HG03045 (cell line): ENCODE measurements at regions not wholly inside any gene's neighbourhood (a gene's known extent, or its start where the extent isn't known, plus 50 kb on each side); places are given as distances from the start of the nearest gene placed in this dataset.
"Not testable (repeated sequence)": the region's sequence is repeated elsewhere in the genome, so short reads cannot be mapped to it uniquely, and the experiment has no call there.

Experiments used
- ATAC-seq: cut with Tn5 transposase; IDR thresholded peaks from one replicate; pipeline ENCODE4 v1.9.1; 2021; ENCODE audit warnings: mild to moderate bottlenecking, moderate library complexity; ENCODE audit not compliant: unreplicated experiment

DNA sequence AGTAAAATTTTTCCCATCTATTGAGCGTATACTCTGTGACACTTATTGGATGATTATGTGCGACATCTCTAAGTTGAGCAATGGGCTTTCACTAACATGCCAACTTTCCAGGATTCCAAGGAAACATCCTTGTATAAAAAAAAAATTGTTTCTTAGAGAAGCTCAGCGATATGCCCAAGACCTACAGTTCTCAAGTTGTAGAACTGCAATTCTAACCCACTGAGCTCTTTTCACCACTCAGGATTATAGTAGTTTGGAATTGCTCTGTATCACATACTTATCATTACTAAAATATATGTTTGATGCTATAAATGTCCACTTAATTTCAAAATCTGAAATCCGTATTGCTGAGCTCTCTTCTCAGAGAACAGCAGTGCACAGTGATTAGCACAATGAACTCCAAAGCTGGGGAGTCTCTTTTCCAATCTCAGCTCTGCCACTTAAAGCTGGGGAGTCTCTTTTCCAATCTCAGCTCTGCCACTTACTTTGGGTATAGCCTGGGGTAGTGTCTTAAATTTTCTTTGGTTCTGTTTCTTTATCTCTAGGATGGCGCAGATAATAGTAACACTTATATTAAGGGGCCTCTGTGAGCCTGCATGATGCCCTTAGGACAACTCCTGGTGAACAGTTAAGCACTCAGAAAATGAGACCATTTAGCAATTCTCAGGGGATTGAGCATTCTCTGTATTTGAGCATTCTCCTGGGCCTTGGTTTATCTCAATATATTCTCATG lies 1722.2 kb upstream of the AGA start:
- no peak for ATAC-seq

DNA sequence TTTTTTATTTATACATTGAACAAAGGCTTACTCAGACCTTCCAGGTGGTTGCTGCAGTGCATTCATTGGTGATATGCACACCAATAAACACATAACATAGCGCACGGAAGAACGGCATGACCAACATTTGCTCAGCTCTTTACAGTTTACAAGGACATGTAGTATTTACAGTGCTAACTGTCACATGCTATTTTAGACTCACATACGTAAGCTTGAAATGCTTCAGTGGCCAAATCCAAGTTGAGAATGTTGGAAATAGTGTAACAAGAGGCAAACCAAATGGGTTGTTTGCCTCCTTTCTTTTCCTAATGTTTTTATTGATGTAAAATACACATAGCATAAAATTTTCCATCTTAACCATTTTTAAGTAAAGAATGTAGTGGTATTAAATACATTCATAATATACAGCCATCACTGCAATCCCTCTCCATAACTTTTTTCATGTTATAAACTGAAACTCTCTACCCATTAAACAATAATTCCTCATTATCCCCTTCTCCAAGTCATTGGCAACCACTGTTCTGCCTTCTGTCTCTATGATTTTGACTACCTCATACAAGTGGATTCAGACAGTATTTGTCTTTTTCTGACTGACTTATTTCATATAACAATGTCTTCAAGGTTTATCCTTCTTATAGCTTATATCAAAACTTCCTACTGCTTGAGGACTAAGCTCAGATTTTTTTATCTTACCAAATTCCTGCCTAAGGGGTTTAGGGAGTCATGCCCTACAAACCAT lies 1722.9 kb upstream of the AGA start:
- ATAC-seq: no peak

DNA sequence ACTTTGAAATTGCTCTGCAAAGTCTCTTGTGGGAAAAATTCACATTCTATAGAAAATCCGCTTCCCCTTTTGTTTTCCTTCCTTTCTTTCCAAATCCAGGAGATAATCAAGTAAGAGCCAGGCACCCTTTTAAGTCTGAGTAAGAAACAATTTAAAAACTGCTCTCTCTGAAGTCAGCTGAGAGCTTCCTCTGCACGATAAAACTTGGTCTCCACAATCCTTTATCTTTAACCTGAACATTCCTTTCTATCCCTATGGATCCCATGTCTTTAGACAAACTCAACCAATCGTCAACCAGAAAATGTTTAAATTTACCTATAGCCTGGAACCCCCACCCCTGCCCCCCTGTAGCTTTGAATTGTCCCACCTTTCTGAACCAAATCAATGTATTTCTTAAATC lies 1723.6 kb upstream of the AGA start:
- no peak for ATAC-seq

DNA sequence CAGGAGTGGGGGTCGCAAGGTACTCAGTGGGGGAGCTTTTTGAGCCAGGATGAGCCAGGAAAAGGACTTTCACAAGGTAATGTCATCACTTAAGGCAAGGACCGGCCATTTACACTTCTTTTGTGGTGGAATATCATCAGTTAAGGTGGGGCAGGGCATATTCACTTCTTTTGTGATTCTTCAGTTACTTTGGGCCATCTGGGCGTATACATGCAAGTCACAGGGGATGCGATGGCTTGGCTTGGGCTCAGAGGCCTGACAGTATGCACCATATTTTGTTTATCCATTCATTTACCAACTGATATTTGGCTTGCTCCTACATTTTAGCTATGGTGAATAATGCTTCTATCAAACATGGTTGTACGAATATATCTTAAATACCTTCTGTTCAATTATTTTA lies 1728.1 kb upstream of the AGA start:
- not testable (repeated sequence) for ATAC-seq

DNA sequence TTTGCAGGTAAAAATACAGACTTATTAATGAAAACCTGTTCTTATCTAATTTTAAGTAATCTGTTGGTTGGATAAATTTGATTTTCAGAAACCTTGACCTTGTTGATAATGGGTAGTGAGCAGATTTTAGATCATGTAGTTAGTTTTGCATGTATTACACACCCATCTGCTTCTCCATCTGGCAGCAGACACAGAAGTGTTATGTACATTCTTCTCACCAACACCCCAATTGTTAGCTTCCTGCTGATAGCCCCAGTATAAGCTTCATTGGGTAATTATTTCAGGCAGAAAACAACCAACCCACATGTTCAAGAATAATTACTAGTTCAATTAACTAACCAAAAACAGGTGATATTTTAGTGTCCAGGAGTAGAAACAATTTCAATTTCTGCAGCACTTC lies 1740.5 kb upstream of the AGA start:
- no peak for ATAC-seq

DNA sequence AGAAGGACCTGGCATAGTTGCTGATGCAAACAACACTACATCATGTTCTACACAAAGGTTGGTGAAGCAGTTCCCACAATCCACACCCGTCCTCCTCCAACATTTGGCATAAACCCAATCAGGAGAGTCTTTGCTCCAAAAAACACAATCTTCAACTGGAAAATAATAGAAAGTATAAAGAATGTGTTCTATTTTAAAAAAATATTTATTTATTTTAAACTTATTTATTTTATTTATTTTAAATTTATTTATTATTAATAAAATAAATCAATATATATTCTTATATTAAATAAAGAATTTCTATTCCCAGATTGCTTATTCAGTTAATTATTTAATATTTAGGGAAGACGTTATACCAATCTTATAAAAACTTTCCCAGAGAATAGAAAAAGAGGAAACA lies 1753.7 kb upstream of the AGA start:
- no peak for ATAC-seq

DNA sequence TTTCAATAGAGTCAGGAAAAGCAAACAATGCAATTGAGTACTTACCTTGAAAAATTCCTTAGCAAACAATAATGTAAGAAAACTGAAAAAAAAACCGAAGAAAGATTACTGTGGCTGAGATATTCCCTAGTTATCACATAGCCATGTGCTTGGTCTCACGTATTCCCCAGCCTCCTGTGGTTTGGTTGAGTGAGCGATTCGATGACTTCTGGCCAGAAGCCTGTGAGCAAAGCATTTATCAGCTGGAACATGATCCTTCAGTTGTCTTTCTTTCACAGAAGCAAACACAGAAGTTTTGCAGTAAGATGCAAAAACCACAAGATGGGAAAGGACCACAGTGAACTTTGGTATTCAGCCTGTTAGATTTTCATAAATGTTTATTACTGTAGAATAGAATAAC lies 1754.3 kb upstream of the AGA start:
- no peak for ATAC-seq

DNA sequence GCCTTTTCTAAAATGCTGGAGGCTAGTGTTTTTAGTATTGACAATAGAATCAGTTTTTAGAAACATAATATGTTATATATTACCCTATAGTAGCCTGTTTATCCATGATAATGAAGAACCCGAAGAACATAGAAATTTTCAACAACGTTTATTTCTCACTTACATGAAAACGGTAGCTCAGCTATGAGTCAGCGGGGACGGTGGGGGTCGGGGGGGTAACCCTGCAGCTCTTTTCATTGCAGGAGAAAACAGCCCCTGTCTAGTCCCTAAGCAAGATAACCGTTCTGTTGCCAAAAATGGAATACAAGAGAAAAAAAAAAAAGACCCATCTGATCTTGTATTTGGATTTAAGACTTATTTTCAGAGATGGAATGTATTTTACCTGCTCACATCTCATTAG lies 1758.4 kb upstream of the AGA start:
- ATAC-seq: no peak

DNA sequence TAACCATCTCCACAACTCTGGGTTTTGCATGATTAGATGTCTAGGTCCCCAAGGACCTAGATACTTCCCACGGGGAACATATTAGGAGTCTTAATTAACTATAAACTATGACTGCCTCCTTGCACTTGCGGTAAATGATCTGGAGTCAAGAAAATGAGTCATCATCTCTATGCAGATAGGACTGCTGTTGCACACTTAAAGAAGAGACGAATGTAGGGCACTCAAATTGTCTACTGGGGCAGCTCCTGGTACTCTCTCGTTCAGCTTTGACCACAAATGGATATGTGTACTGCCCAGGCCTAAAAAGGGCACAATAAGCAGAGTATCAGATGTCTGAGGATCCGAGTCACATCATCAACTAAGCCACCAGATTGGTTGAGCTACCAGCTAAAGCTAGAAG lies 1783.4 kb upstream of the AGA start:
- no peak for ATAC-seq

DNA sequence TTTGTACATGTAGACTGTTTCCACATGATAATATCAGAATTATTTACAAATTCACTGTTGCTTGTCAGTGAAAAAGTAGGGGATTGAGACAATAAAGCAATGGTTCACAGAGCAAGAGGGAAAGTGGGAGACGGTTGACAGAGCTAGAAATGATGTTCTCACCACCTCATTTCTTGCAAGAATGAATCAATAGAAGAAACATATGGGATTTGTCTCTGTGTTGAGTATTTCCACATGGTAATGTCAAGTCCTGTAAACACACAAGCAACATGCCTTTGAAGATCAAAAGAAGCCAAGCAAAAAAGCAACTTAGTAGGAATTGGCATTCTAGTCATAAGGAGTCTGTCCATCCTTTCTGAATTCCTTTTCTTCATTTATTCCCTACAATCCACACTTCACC lies 1806.6 kb upstream of the AGA start:
- ATAC-seq: no peak

DNA sequence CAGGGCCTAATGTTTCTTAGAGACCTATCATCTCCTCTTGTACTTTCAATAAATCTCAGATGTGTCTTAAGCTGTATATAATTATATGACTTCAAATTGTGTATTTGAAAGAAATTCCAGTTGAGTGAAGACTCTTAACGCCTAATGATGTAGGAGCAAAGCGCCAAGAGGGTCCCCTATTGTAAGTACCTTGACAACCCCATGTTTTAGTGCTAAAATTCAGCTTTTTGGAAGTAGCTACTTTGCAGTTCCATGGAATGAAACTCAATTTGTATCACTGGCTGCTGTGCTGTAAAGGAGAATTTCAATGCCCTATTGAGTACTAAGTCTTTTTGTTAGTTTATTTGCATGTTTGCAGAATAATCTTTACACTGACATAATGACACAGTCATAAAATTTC lies 1826.6 kb upstream of the AGA start:
- ATAC-seq: no peak

DNA sequence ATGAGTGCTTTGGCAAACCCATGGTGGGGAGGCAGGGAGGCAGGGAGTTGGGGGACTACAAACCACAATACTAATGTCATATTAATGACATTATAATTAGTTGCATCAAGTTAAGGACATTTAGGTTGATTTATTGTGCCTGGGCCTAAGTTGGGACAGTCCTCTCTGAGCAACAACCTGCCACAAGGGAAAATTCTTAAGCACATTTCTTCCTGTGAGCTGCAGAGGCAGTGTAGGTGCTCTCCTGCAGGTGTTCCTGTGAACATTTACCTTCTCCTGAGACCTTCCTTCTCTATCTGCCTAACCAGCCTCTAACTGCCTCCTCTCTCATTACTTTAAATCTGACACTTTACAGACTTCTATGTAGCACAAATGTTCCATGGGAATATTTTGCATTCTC lies 1830.0 kb upstream of the AGA start:
- no peak for ATAC-seq

DNA sequence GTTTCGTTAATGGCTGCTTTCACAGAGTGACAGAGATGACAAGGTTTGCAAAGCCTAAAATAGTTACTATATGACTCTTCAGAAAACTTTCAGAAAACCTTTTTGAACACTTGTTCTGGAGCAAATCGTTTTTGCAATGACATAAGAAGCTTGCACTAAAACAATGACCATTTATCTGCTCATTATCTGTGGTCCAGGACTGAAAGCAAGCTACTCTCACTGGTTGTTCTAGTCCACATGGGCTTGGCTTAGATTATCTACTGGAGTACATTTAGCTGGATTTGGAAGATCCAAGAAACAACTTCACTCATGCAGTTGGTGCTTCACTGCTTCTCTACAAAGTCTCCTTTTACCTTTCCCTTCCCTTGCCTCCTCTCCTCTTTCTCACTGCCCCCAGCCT lies 1836.4 kb upstream of the AGA start:
- no peak for ATAC-seq

DNA sequence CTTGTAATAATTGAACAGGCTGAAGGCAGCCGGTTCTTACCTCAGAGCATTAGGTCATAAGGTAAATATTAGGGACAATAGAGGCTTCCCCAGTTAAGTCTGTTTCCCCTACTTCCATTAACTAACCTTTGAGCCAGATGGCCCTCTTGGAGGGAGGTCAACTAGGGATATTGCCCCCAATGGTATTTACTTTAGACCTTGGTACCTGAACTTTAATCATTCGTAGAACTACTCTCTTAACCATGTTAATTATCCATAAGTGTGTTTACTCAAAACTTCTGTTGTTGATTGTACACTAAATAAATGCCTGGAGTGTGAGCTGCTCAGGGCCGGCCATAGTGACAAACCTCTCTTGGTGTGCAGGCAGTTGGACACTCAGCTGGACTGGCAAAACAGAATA lies 1843.5 kb upstream of the AGA start:
- ATAC-seq: no peak

DNA sequence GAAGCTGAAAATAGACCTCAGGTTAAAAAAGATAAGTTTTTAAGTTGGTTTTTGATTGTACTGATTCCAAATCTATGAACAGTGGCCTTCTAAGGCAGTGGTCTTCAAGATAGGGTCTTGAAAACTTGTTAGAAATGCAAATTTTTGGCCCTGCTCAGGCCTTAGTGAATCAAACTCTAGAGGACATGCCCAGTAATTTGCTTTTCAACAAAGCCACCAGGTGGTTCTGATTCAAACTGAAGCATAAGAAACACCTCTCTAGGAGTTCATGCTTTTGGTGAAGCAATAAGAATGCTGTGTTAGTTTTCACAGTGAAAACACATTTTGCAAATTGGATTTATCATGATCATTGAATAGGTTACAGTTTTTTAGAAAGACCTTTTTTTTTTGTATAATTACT lies 1849.4 kb upstream of the AGA start:
- ATAC-seq: no peak

DNA sequence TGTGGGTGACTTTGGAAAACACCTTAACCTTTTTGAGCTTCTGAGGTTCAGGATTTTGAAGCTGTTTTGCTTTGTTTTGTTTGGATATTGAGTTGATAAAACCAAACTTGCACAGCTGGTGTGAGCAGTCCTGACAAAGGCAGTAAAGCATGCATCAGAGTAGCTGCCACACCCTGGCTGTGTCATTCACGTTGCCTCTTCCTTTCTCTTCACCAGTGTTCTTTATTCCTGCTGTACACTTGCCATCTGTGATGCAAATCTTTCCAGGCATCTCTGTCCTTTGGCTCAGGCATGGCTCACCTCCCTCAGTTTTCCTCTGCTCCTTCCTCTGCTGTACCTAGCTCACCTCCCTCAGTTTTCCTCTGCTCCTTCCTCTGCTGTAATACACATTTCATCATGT lies 1850.2 kb upstream of the AGA start:
- ATAC-seq: no peak

DNA sequence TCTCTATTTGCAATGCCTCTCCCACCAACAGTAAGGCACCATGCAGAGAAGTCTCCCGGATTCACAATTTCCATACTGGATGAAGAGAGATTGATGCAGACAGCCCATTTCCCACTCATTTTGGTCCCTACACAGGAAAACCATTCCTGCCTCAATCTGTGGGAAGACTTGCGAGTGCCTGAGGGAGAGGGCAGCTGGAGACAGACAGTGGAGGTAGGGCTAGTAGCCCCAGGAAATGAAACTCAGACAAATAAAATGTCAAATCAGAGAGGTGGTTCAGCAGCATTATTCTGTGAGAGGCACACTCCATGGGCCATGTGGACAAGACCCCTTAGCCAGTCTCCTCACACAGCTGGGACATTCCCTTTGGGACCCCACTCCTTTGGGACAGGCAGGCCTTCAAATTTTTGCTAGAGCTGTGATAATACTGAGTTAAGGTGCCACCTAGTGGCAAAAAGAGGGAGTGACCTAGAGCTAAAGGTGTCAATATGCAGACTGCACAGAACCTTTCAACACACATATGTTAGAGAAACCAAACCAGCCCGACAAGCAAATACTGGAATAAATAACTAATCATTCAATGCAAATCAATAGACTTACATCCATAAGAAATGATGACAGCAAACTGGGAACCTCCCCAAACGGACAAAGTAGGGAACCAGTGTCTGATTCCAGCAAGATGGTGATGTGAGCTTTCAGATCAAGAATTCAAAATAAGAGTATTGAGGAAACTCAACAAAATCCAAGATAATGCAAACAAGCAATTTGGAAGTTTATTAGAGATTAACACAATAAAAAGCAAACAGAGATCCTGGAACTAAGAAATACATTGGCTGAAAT lies 1865.3 kb upstream of the AGA start:
- ATAC-seq: peak; percentile 93

DNA sequence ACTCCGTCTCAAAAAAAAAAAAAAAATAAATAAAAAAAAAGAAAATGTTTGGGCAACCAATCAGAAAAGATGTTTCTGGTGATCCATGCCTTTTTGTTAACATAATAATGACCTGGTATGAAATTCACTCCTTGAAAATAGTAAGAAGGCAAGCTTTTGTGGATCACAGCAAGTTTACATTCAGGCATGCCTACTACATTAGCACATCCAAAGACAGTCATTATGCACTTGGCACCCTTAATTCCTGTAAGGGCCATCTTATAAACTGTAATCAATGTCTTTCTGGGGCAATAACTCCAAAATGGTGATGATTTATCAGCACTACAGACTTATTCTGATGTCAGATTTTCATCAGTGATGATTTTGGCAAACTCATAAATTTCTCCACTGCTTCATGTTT lies 1871.6 kb upstream of the AGA start:
- ATAC-seq: no peak

DNA sequence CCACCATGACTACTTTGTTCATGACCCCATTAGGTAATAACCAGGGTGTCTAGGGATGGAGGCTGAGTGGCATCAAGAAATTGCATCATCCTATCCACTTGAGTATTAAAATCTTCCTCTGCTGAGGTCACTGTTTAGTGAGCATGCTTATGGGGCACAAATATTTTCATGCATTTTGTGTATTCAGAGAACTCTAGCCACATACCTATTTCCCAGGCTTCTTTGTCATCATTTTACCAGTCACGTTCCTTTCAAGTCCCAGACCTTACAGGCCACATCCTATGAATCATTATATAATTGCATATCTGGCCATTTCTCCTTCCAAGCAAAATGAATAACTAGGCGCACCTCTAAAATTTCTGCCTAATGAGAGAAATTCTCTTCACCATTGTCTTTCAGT lies 1882.9 kb upstream of the AGA start:
- no peak for ATAC-seq

DNA sequence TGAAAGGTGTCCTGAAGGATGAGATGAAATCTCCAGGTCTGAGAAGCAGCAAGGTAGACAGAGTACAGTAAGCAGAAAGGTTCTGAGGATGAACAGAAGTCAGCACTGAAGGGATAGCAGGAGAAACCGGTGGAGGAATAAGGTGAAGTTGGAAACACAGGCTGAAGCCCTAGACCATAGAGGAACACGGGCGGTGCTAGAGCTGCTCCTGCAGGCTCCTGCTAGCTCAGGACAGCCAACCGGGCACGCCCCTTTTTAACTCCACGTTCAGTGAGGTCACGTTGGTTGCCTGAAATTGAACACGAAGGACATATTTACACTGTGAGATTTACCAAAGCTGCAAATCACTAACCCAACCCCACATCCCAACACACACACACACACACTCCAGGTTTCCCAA lies 1886.4 kb upstream of the AGA start:
- no peak for ATAC-seq

DNA sequence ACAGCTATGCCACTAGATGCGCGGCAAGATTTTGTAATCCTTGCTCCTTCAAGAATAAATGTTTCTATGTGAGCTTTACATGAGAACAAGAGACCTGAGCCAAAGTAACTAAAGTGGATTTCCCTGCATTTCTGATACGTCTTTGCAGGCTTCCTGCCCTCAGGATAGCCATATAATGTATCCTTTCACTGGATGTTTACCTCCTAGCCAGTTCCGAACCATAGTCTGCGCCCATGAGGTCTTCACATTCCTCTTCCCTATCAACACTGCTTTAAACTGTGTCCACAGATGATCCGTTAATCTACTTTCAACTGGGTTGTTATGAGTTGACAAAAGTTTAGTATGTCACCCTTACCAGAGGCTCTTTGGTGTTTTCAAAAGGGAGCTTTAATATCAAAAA lies 1889.1 kb upstream of the AGA start:
- ATAC-seq: no peak

DNA sequence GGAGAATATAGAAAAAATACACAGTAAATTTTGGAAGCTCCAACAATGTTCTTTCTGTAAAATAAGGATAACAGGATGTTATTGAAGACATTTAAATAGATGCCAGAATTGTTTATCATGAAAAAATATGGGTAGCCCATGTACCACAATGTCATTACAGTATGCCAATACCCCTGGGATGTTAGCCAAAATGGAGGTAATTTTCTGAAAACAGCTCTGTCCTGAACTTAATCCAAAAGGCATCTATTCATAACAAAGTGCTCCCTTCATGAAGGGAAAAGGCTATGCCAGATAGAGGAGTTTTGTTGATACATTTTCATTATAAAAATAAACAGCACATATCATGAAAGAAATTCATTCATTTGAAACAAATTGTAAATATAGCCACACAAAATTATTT lies 1902.6 kb upstream of the AGA start:
- no peak for ATAC-seq
